ENCODE measurements at regions not wholly inside any gene's neighbourhood (a gene's known extent, or its start where the extent isn't known, plus 50 kb on each side); places are given as distances from the start of the nearest gene placed in this dataset.

- TF ChIP-seq CTCF (IDR thresholded peaks at IDR 0.05; ENCODE audit: control extremely low read depth in 1 of 3, insufficient read depth in 1 of 3, low read depth in 1 of 3, low read length in 3 of 3) (no peak), GABPA (IDR thresholded peaks at IDR 0.05; ENCODE audit: borderline replicate concordance, insufficient read depth, low read length) (no peak), EZH2 (IDR thresholded peaks at IDR 0.05; ENCODE audit: low read depth, low read length, severe bottlenecking) (no peak), SIX5 (IDR thresholded peaks at IDR 0.05; ENCODE audit: low read depth, low read length) (no peak), MAX (IDR thresholded peaks at IDR 0.05) (no peak), HDAC6 (IDR thresholded peaks at IDR 0.05; ENCODE audit: low read depth, low read length) (no peak), ZNF274 (IDR thresholded peaks at IDR 0.05; ENCODE audit: borderline replicate concordance, extremely low read depth, low read length) (no peak)
Measured at GRCh38 chr17:77471984-77472461, 331.3 kb downstream of the SEC14L1 start.
